CD14-positive monocyte (primary cell): ENCODE measurements at regions not wholly inside any gene's neighbourhood (a gene's known extent, or its start where the extent isn't known, plus 50 kb on each side); places are given as distances from the start of the nearest gene placed in this dataset.

Experiments
- DNase-seq, 3 donors: peaks; one replicate each; pipeline ENCODE4 v3.0.0-alpha.2; 2011 to 2022
- H2AFZ ChIP-seq: 2 replicates; pipeline ENCODE4 v1.6.0; 2012; ENCODE audit warnings: mild to moderate bottlenecking, low read depth, low read length, inconsistent platforms; ENCODE audit not compliant: insufficient read depth, poor library complexity, severe bottlenecking
- H3K27ac ChIP-seq, 2 donors: 1 replicate in 1 of 2; 2 replicates in 1 of 2; pipeline ENCODE4 v1.5.1; 2012 to 2013; ENCODE audit warnings: low read length in 2 of 2, control low read depth in 1 of 2, inconsistent platforms in 1 of 2, low read depth in 1 of 2, mild to moderate bottlenecking in 1 of 2
- H3K27me3 ChIP-seq, 2 donors: one replicate each; pipeline versions ENCODE4 v1.6.0 to v1.6.1; 2011 to 2013; ENCODE audit warnings: low read length in 2 of 2; ENCODE audit not compliant: control insufficient read depth in 2 of 2, insufficient read depth in 2 of 2
- H3K36me3 ChIP-seq, 2 donors: replicated peaks in 1 of 2; 1 replicate in 1 of 2; 2 replicates in 1 of 2; pipeline versions ENCODE4 v1.5.1 to v1.6.1; 2012 to 2013; ENCODE audit warnings: low read length in 2 of 2, control low read depth in 1 of 2, inconsistent platforms in 1 of 2, mild to moderate bottlenecking in 1 of 2; ENCODE audit not compliant: insufficient read depth in 2 of 2, control insufficient read depth in 1 of 2
- H3K4me1 ChIP-seq, 2 donors: 1 replicate in 1 of 2; 2 replicates in 1 of 2; pipeline versions ENCODE4 v1.5.1 to v1.6.1; 2012 to 2013; ENCODE audit warnings: low read length in 2 of 2, control low read depth in 1 of 2, inconsistent platforms in 1 of 2, mild to moderate bottlenecking in 1 of 2, moderate library complexity in 1 of 2; ENCODE audit not compliant: insufficient read depth in 2 of 2, control insufficient read depth in 1 of 2
- H3K4me2 ChIP-seq: replicated peaks from 2 replicates; pipeline ENCODE3; 2012; ENCODE audit warnings: low read length, moderate library complexity, mild to moderate bottlenecking; ENCODE audit not compliant: poor library complexity, severe bottlenecking; ENCODE audit errors: extremely low read depth
- H3K4me3 ChIP-seq, 3 experiments: fragments of 200-600 bp in 1 of 3; sonication (generic) in 1 of 3; replicated peaks in 1 of 3; 1 replicate in 2 of 3; 2 replicates in 1 of 3; pipeline ENCODE4 v1.5.1; 2011 to 2013; ENCODE audit warnings: low read length in 3 of 3, mild to moderate bottlenecking in 3 of 3, control low read depth in 2 of 3, low read depth in 2 of 3, inconsistent platforms in 1 of 3, moderate library complexity in 1 of 3
- H3K79me2 ChIP-seq: 2 replicates; pipeline ENCODE4 v1.6.0; 2012; ENCODE audit warnings: mild to moderate bottlenecking, control low read depth, inconsistent platforms, low read length, moderate library complexity; ENCODE audit not compliant: insufficient read depth
- H3K9ac ChIP-seq: 2 replicates; pipeline ENCODE4 v1.6.0; 2017; ENCODE audit warnings: low read length, mild to moderate bottlenecking; ENCODE audit not compliant: insufficient read depth, poor library complexity, severe bottlenecking
- H3K9me3 ChIP-seq, 2 donors: replicated peaks in 1 of 2; 1 replicate in 1 of 2; 2 replicates in 1 of 2; pipeline versions ENCODE4 v1.5.1 to v1.6.1; 2012 to 2013; ENCODE audit warnings: low read length in 2 of 2, control low read depth in 1 of 2; ENCODE audit not compliant: control insufficient read depth in 1 of 2, insufficient read depth in 1 of 2
- H4K20me1 ChIP-seq: 2 replicates; pipeline ENCODE4 v1.6.0; 2012; ENCODE audit warnings: mild to moderate bottlenecking, low read length, control low read depth, moderate library complexity; ENCODE audit not compliant: insufficient read depth
- H3K27ac Mint-ChIP-seq, 7 donors: one replicate each; pipeline ENCODE4 v1.8.0; 2020; ENCODE audit warnings: mild to moderate bottlenecking in 7 of 7, mixed read lengths in 7 of 7, moderate library complexity in 6 of 7, inconsistent platforms in 2 of 7
- H3K27me3 Mint-ChIP-seq, 3 donors: one replicate each; pipeline ENCODE4 v1.8.0; 2021 to 2022; ENCODE audit warnings: low read depth in 3 of 3, mild to moderate bottlenecking in 3 of 3, mixed read lengths in 3 of 3, moderate library complexity in 3 of 3, inconsistent platforms in 1 of 3
- H3K36me3 Mint-ChIP-seq, 2 donors: one replicate each; pipeline ENCODE4 v1.8.0; 2020; ENCODE audit warnings: mixed read lengths in 2 of 2, inconsistent platforms in 1 of 2, mild to moderate bottlenecking in 1 of 2
- H3K4me1 Mint-ChIP-seq: one replicate; pipeline ENCODE4 v1.8.0; 2020; ENCODE audit warnings: mild to moderate bottlenecking, mixed read lengths
- H3K4me3 Mint-ChIP-seq, 2 donors: one replicate each; pipeline ENCODE4 v1.8.0; 2020; ENCODE audit warnings: mild to moderate bottlenecking in 2 of 2, mixed read lengths in 2 of 2, moderate library complexity in 1 of 2
- H3K9me3 Mint-ChIP-seq, 7 donors: one replicate each; pipeline ENCODE4 v1.8.0; 2020 to 2022; ENCODE audit warnings: mixed read lengths in 7 of 7, mild to moderate bottlenecking in 6 of 7, moderate library complexity in 6 of 7, inconsistent platforms in 2 of 7
- WGBS: methylation state at CpG from one replicate; pipeline ENCODE4 v1.1.5; 2013; ENCODE audit warnings: missing lambda C conversion rate; ENCODE audit not compliant: insufficient coverage; 5-methylcytosine and 5-hydroxymethylcytosine counted together
- intact Hi-C, 2 donors: fragments of 100-400 bp; cut with micrococcal nuclease; formaldehyde crosslinking; loops; one replicate each; pipeline versions ENCODE4 v1.15.0 to v1.15.1; 2023
- TF ChIP-seq, protein P1 (sequence below): fragments of 200-600 bp; IDR thresholded peaks from one replicate; pipeline ENCODE4 v1.8.0; 2022; ENCODE audit warnings: antibody characterized with exemption, mild to moderate bottlenecking

DNA sequence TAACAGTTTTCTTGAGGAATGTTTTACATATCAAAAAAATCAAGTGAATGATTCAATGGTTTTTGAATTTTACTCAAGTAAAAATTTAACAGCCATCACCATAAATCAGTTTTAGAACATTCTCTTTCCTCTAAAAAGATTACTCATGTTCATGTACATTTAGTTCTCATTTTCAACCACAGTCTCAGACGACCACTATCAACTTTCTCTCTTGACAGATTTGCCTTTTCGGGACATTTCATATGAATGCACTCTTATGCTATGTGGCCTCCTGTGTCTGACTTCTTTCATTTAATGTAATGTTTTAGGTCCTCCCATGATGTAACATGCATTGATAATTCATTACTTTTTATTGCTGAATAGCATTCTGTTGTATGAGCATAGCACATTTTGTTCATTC is 309.3 kb upstream of the PLSCR5 start:
- TF ChIP-seq, protein P1, sequence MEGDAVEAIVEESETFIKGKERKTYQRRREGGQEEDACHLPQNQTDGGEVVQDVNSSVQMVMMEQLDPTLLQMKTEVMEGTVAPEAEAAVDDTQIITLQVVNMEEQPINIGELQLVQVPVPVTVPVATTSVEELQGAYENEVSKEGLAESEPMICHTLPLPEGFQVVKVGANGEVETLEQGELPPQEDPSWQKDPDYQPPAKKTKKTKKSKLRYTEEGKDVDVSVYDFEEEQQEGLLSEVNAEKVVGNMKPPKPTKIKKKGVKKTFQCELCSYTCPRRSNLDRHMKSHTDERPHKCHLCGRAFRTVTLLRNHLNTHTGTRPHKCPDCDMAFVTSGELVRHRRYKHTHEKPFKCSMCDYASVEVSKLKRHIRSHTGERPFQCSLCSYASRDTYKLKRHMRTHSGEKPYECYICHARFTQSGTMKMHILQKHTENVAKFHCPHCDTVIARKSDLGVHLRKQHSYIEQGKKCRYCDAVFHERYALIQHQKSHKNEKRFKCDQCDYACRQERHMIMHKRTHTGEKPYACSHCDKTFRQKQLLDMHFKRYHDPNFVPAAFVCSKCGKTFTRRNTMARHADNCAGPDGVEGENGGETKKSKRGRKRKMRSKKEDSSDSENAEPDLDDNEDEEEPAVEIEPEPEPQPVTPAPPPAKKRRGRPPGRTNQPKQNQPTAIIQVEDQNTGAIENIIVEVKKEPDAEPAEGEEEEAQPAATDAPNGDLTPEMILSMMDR, result no peak
- intact Hi-C loops, result no loop called here
- no peak for DNase-seq
- H3K36me3 ChIP-seq, result no peaks in the 10 kb centered on the region
- WGBS, result no CpG with 5 or more reads among the region's 2 CpGs
- no peaks in the 10 kb centered on the region for H3K4me1 ChIP-seq
- no peak overlapping the region for H3K4me2 ChIP-seq
- H3K27ac Mint-ChIP-seq, result no peak overlapping the region
- H3K9me3 ChIP-seq, result peaks cover 0 to 4% of the 10 kb centered on the region in 2 donors
- no peak overlapping the region for H3K4me3 ChIP-seq
- H3K36me3 Mint-ChIP-seq, result no peaks in the 10 kb centered on the region
- no peak overlapping the region for H3K27ac ChIP-seq
- H2AFZ ChIP-seq, result no peak overlapping the region
- H3K4me3 Mint-ChIP-seq, result no peak overlapping the region
- no peaks in the 10 kb centered on the region for H3K4me1 Mint-ChIP-seq
- H3K9me3 Mint-ChIP-seq, result peaks cover 0 to 9% (median 3%) of the 10 kb centered on the region in 7 donors
- H3K9ac ChIP-seq, result no peak overlapping the region
- no peaks in the 10 kb centered on the region for H3K27me3 Mint-ChIP-seq
- no peaks in the 10 kb centered on the region for H4K20me1 ChIP-seq
- no peaks in the 10 kb centered on the region for H3K79me2 ChIP-seq
- H3K27me3 ChIP-seq, result no peaks in the 10 kb centered on the region

DNA sequence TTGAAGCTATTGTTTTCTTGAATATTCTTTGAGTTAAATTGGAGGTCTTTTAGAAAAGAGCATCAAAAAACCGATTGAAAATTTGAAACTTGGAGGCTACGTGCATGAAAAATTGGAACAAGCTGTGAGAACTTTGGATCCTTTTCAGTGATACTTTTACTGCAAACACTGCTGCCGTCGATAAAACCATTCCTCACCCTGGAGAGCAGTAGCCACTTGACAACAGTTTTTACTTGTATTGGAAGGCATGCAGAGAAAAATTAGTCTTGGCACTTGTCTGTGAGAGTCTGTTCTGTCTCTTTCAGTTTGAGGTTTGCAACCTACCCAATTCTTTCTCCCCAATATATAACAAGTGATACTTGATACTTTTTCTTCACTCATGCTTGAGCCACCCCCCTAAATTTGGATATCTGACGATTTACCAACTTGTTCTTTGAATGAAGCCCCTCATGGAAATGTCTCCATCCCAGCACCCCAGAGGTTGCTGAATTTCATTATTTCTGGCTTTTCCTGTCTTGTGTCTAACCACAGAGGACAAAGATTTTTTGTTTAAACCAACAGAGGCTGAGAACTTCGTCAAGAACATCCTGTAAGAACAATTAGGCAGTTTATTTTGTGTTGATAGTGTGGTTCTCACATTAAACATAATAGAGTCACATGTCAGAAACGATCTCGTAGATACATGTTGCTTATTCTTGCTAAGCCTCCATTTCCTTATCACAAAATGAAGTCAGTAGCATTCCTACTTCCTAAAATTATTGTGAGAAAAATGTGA is 307.3 kb upstream of the PLSCR5 start:
- intact Hi-C loops, result no loop called here
- Histone ChIP-seq H3K36me3 (no peaks in the 10 kb centered on the region), H4K20me1 (no peaks in the 10 kb centered on the region), H3K27me3 (no peaks in the 10 kb centered on the region), H2AFZ (no peak overlapping the region), H3K9me3 (peaks cover 0 to 4% of the 10 kb centered on the region in 2 donors), H3K4me3 (no peak overlapping the region), H3K4me1 (no peaks in the 10 kb centered on the region), H3K79me2 (no peaks in the 10 kb centered on the region), H3K27ac (no peak overlapping the region), H3K4me2 (no peak overlapping the region), H3K9ac (no peak overlapping the region)
- TF ChIP-seq, protein P1, result no peak
- DNase-seq, result no peak
- no peaks in the 10 kb centered on the region for H3K27me3 Mint-ChIP-seq
- no peaks in the 10 kb centered on the region for H3K4me1 Mint-ChIP-seq
- 89% methylated on average over 4 of the region's 8 CpGs for WGBS
- peaks cover 0 to 7% (median 0%) of the 10 kb centered on the region in 7 donors for H3K9me3 Mint-ChIP-seq
- H3K27ac Mint-ChIP-seq, result no peak overlapping the region
- no peak overlapping the region for H3K4me3 Mint-ChIP-seq
- H3K36me3 Mint-ChIP-seq, result no peaks in the 10 kb centered on the region
